Activated CD8-positive, alpha-beta memory T cell treated with anti-CD3 and anti-CD28 coated beads for 36 hours (primary cell): ENCODE measurements at regions not wholly inside any gene's neighbourhood (a gene's known extent, or its start where the extent isn't known, plus 50 kb on each side); places are given as distances from the start of the nearest gene placed in this dataset.

Experiments
- CTCF ChIA-PET: fragments of 350-600 bp; sonication (Branson Sonifier 250); formaldehyde crosslinking; loops from one replicate; lab custom pipeline; 2021; ENCODE audit warnings: antibody characterized with exemption; lab: Charles Lee
- POLR2A ChIA-PET: fragments of 350-600 bp; sonication (Branson Sonifier 250); formaldehyde crosslinking; loops from one replicate; lab custom pipeline; 2021; ENCODE audit warnings: antibody characterized with exemption; lab: Charles Lee

GRCh38 chr21:41031701-41032220, 136.2 kb upstream of the BACE2 start:
- ChIA-PET POLR2A (no interaction called here), CTCF (no interaction called here)

GRCh38 chr21:41032541-41032940, 135.4 kb upstream of the BACE2 start:
- CTCF ChIA-PET = no interaction called here

GRCh38 chr21:41037212-41037611, 130.7 kb upstream of the BACE2 start:
- POLR2A ChIA-PET = no interaction called here
- CTCF ChIA-PET = no interaction called here

More at GRCh38 chr21:41032541-41032940, 135.4 kb upstream of the BACE2 start:
- POLR2A ChIA-PET = no interaction called here

GRCh38 chr21:41037936-41038335, 130.0 kb upstream of the BACE2 start:
- POLR2A ChIA-PET = no interaction called here
- CTCF ChIA-PET = no interaction called here

- ChIA-PET POLR2A (no interaction called here), CTCF (interaction anchor here (0.5 kb wide), 1 partner anchor 25 kb away, joined by 3 read pairs; no protein-coding TSS in a partner anchor)
Measured at GRCh38 chr21:41043014-41043413, 124.9 kb upstream of the BACE2 start.

- CTCF ChIA-PET = no interaction called here
Measured at GRCh38 chr21:41045534-41046268, 122.3 kb upstream of the BACE2 start.

GRCh38 chr21:41048145-41048544, 119.8 kb upstream of the BACE2 start:
- POLR2A ChIA-PET = no interaction called here
- CTCF ChIA-PET = no interaction called here

More at GRCh38 chr21:41045534-41046268, 122.3 kb upstream of the BACE2 start:
- POLR2A ChIA-PET = no interaction called here

GRCh38 chr21:41048623-41049022, 119.3 kb upstream of the BACE2 start:
- CTCF ChIA-PET = no interaction called here
- POLR2A ChIA-PET = no interaction called here

- ChIA-PET POLR2A (no interaction called here), CTCF (no interaction called here)
Measured at GRCh38 chr21:41052820-41053555, 115.0 kb upstream of the BACE2 start.

- CTCF ChIA-PET = no interaction called here
- POLR2A ChIA-PET = no interaction called here
Measured at GRCh38 chr21:41054018-41054578, 113.9 kb upstream of the BACE2 start.

GRCh38 chr21:41055266-41055665, 112.7 kb upstream of the BACE2 start:
- CTCF ChIA-PET = no interaction called here

GRCh38 chr21:41059871-41060270, 108.1 kb upstream of the BACE2 start:
- ChIA-PET CTCF (no interaction called here), POLR2A (interaction anchor here (0.5 kb wide), 1 partner anchor 1290 kb away, joined by 9 read pairs; no protein-coding TSS in a partner anchor)

More at GRCh38 chr21:41055266-41055665, 112.7 kb upstream of the BACE2 start:
- POLR2A ChIA-PET = no interaction called here

GRCh38 chr21:41061701-41062100, 106.3 kb upstream of the BACE2 start:
- ChIA-PET POLR2A (no interaction called here), CTCF (no interaction called here)

- ChIA-PET CTCF (no interaction called here), POLR2A (no interaction called here)
Measured at GRCh38 chr21:41064334-41064791, 103.6 kb upstream of the BACE2 start.

GRCh38 chr21:41064951-41065350, 103.0 kb upstream of the BACE2 start:
- ChIA-PET POLR2A (no interaction called here), CTCF (no interaction called here)

- ChIA-PET POLR2A (no interaction called here), CTCF (no interaction called here)
Measured at GRCh38 chr21:41065539-41065938, 102.4 kb upstream of the BACE2 start.

GRCh38 chr21:41066086-41066938, 101.6 kb upstream of the BACE2 start:
- POLR2A ChIA-PET = no interaction called here

GRCh38 chr21:41067709-41068108, 100.3 kb upstream of the BACE2 start:
- ChIA-PET CTCF (no interaction called here), POLR2A (no interaction called here)

More at GRCh38 chr21:41066086-41066938, 101.6 kb upstream of the BACE2 start:
- CTCF ChIA-PET = no interaction called here

GRCh38 chr21:41068496-41068895, 99.5 kb upstream of the BACE2 start:
- ChIA-PET CTCF (interaction anchor here (0.6 to 1.1 kb wide), 2 partner anchors 25 to 394 kb away, joined by 3 read pairs; no protein-coding TSS in a partner anchor), POLR2A (no interaction called here)
